8988T (cell line): ENCODE measurements at regions not wholly inside any gene's neighbourhood (a gene's known extent, or its start where the extent isn't known, plus 50 kb on each side); places are given as distances from the start of the nearest gene placed in this dataset.

Experiments used
- DNase-seq: peaks from one replicate; pipeline ENCODE4 v3.0.0; 2011

GRCh38 chr4:85274955-85275354 lies 200.0 kb upstream of the ARHGAP24 start:
- no peak for DNase-seq

DNA sequence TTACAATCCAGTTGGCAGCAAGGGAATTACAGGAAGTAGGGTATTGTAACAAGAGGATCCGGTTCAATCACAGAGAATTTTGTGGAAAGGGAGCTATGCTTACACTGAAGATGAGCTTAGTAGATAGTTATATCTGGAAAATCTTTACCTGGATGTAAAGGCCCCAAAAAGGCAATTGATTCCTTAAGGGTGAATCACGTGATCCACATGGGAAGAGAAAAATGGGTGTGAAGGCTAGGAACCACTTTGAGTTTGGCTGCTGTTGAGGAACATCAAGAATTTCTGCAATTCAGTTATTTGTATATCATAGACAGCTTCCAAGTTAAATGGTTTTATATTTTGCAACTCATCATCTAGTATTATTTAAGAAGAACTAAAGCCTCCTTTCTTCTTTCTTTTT lies 194.0 kb upstream of the ARHGAP24 start:
- DNase-seq: no peak

- no peak for DNase-seq
These were observed 183.7 kb upstream of the ARHGAP24 start for GRCh38 chr4:85291226-85291625.

- DNase-seq: no peak
These were observed 176.9 kb upstream of the ARHGAP24 start for GRCh38 chr4:85298037-85298436.

GRCh38 chr4:85302193-85302736 lies 172.7 kb upstream of the ARHGAP24 start:
- DNase-seq: no peak

GRCh38 chr4:85302756-85303155 lies 172.2 kb upstream of the ARHGAP24 start:
- DNase-seq: no peak

GRCh38 chr4:85318415-85318814 lies 156.5 kb upstream of the ARHGAP24 start:
- no peak for DNase-seq

DNA sequence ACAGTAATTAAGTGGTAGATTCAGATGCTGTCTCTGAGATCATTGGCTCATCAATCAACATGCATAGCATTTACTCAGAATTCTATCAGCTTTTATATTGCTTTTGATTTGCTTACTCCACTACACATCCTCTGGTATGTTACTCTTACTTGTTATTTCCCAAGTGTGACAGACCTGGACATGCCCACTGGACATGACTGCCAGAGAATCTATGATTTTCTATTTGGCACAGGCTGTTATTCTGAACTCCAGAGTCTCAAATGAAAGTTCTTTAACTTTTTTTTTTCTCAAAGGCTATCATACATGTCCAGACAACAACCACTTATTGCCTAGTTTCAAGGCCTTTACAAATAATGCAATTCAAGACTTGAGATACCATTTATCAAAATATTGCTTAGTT lies 116.1 kb upstream of the ARHGAP24 start:
- no peak for DNase-seq

- no peak for DNase-seq
These were observed 112.4 kb upstream of the ARHGAP24 start for GRCh38 chr4:85362550-85362949.

- no peak for DNase-seq
These were observed 107.1 kb upstream of the ARHGAP24 start for GRCh38 chr4:85367815-85368214.

- DNase-seq: no peak
These were observed 106.7 kb upstream of the ARHGAP24 start for GRCh38 chr4:85368240-85368639.

- no peak for DNase-seq
These were observed 106.0 kb upstream of the ARHGAP24 start for GRCh38 chr4:85368932-85369331.

DNA sequence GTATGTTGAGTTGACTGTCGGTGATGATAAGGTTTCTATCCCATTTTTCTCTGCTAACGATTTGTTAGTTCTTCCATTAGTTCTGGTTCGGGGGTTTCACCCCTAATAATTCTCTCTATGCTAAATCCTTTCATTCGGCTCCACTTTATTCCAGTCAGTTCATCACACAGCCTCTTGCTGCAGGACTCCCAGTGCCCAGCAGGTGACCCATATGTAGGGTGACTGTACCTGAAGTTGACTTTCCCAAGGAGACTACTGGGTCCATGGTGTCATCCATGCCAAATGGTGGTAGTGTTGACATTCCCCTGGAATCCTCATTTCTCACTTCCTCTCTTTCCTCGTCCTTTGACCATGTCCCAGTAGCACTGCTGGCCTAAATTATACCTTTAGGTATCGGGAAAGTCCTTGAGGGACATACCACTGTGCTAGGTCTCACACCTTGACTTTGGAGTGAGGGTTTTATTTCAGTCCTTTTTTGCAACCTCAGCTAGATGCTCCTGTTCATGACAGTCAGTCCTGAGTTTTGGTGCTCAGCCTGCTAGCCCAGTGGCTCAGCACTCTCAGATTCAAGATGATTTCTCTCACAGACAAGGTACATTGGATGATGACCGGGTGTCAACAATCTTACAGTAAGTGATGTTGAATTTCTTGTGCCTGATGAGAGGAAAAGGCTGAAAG lies 105.1 kb upstream of the ARHGAP24 start:
- DNase-seq: no peak

GRCh38 chr4:85370400-85371032 lies 104.4 kb upstream of the ARHGAP24 start:
- no peak for DNase-seq

DNA sequence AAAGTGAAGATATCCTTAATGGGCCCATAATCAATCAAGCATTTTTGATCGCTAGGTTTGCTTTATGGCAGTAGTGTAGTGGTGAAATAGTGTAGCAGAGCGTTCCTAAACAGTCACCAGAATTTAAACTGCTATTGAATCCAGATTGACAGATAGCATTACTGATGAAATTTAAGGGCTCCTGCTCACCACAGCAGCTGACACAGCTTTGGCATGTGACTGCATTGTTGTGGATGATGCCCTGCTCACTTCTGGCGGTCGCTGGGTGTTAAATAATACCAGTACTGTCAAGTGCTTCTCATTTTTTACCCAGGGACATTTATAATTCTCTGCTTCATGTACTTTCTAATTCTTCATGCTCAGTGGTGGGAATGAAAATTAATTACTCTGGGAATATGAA lies 102.0 kb upstream of the ARHGAP24 start:
- DNase-seq: no peak

GRCh38 chr4:85376285-85376684 lies 98.7 kb upstream of the ARHGAP24 start:
- DNase-seq: no peak

- no peak for DNase-seq
These were observed 93.0 kb upstream of the ARHGAP24 start for GRCh38 chr4:85381968-85382367.

GRCh38 chr4:85391071-85391470 lies 83.9 kb upstream of the ARHGAP24 start:
- DNase-seq: no peak

- no peak for DNase-seq
These were observed 83.2 kb upstream of the ARHGAP24 start for GRCh38 chr4:85391589-85392410.

DNA sequence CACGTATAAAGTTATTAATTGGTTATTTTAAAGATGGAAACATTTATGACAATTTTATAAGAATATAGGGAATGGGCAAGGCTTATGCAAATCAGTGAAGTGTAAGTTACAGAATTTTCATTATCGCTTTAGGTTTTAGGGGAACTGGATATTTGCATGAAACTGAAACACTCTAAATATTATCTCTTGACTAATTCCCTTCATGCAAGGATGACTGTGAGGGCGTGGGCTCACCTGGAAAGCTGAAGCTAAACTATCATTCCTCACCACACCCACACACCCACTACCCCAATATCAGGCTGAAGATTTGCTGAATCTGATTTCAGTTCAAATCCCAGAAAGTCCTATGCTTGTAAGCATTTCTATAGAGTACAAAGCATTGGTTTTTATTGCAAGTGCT lies 81.7 kb upstream of the ARHGAP24 start:
- DNase-seq: no peak

- no peak for DNase-seq
These were observed 76.7 kb upstream of the ARHGAP24 start for GRCh38 chr4:85398276-85398675.

- DNase-seq: no peak
These were observed 75.7 kb upstream of the ARHGAP24 start for GRCh38 chr4:85399270-85399669.

DNA sequence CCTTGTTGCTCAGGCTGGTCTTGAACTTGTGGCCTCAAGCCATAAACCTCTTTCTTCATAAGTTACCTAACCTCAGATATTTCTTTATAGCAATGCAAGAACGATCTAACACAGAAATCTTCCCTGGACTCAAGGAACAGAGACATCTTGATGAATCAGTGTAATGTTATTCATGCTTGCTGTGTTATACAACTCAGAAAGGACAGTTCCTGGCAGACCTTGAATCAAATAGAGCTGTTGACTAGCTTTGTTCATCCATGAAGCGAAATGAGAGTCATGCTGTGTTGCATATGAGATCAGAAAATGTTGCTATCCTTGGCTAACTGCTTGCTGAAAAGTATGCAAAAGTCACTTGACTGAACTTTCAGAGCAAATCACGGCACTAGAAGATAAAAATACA lies 72.6 kb upstream of the ARHGAP24 start:
- no peak for DNase-seq

DNA sequence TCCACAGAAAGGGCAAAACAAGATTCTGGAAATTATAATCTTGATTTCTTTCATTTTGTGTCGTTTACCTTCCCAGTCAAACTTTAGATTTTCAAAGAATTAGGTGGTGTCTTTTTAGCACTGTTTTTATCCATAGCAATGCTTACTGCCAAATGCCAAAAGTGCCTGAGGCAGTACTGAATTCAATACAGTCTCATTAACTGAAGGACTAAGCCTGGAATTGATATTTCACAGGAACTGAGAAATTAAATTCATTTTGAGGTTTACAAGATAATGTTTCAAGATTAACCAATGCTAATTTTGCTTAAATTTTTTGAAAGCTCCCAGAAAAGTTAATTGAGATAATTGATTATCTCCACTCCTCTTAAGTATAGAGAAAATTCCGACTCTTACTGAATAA lies 68.8 kb upstream of the ARHGAP24 start:
- no peak for DNase-seq
